Cerebellar nuclear complex (tissue), 1 donor: ENCODE measurements at regions not wholly inside any gene's neighbourhood (a gene's known extent, or its start where the extent isn't known, plus 50 kb on each side); places are given as distances from the start of the nearest gene placed in this dataset.
"Not testable (repeated sequence)": the region's sequence is repeated elsewhere in the genome, so short reads cannot be mapped to it uniquely, and the experiment has no call there.

Source experiments
- DNase-seq, 2 experiments: peaks; one replicate each; lab custom pipeline; 2025; lab: John Stamatoyannopoulos, UW

GRCh38 chr3:159266779-159267178 is 464.9 kb downstream of the MFSD1 start:
- no peak for DNase-seq

- no peak for DNase-seq
Measured at GRCh38 chr3:159271799-159272512, 470.1 kb downstream of the MFSD1 start.

GRCh38 chr3:159273070-159273469 is 471.2 kb downstream of the MFSD1 start:
- no peak for DNase-seq

GRCh38 chr3:159273608-159274007 is 471.8 kb downstream of the MFSD1 start:
- no peak for DNase-seq

GRCh38 chr3:159275741-159276140 is 473.9 kb downstream of the MFSD1 start:
- DNase-seq, result no peak

GRCh38 chr3:159277814-159278213 is 476.0 kb downstream of the MFSD1 start:
- DNase-seq, result no peak

- no peak for DNase-seq
Measured at GRCh38 chr3:159280386-159281191, 478.7 kb downstream of the MFSD1 start.

GRCh38 chr3:159293493-159293892 is 491.6 kb downstream of the MFSD1 start:
- no peak for DNase-seq

- no peak for DNase-seq
Measured at GRCh38 chr3:159301961-159302360, 500.1 kb downstream of the MFSD1 start.

- no peak for DNase-seq
Measured at GRCh38 chr3:159305017-159305416, 503.2 kb downstream of the MFSD1 start.

- not testable (repeated sequence) for DNase-seq
Measured at GRCh38 chr3:159316706-159317105, 514.9 kb downstream of the MFSD1 start.

- no peak for DNase-seq
Measured at GRCh38 chr3:159319156-159319555, 517.3 kb downstream of the MFSD1 start.

- no peak for DNase-seq
Measured at GRCh38 chr3:159322322-159322939, 520.6 kb downstream of the MFSD1 start.

- no peak for DNase-seq
Measured at GRCh38 chr3:159323848-159324247, 522.0 kb downstream of the MFSD1 start.

GRCh38 chr3:159326998-159327397 is 525.1 kb downstream of the MFSD1 start:
- no peak for DNase-seq

GRCh38 chr3:159332535-159333099 is 530.8 kb downstream of the MFSD1 start:
- DNase-seq, result no peak

GRCh38 chr3:159339131-159339530 is 537.3 kb downstream of the MFSD1 start:
- no peak for DNase-seq

- no peak for DNase-seq
Measured at GRCh38 chr3:159340877-159341500, 539.1 kb downstream of the MFSD1 start.

- no peak for DNase-seq
Measured at GRCh38 chr3:159346271-159346903, 544.5 kb downstream of the MFSD1 start.

GRCh38 chr3:159348431-159348830 is 546.6 kb downstream of the MFSD1 start:
- DNase-seq, result no peak

- DNase-seq, result no peak
Measured at GRCh38 chr3:159356606-159357005, 554.8 kb downstream of the MFSD1 start.

- DNase-seq, result no peak
Measured at GRCh38 chr3:159364511-159364910, 562.7 kb downstream of the MFSD1 start.
